Duodenal mucosa (tissue), 2 donors: ENCODE measurements at regions not wholly inside any gene's neighbourhood (a gene's known extent, or its start where the extent isn't known, plus 50 kb on each side); places are given as distances from the start of the nearest gene placed in this dataset.

Experiments
- H3K27ac ChIP-seq: one replicate; pipeline ENCODE4 v1.7.0; 2013; ENCODE audit warnings: low read depth, low read length
- H3K27me3 ChIP-seq, 2 donors: one replicate each; pipeline ENCODE4 v1.7.0; 2013; ENCODE audit warnings: low read length in 2 of 2, control low read depth in 1 of 2; ENCODE audit not compliant: insufficient read depth in 2 of 2, control insufficient read depth in 1 of 2
- H3K36me3 ChIP-seq, 2 donors: one replicate each; pipeline ENCODE4 v1.7.0; 2013; ENCODE audit warnings: low read length in 2 of 2, control low read depth in 1 of 2; ENCODE audit not compliant: insufficient read depth in 2 of 2, control insufficient read depth in 1 of 2
- H3K4me1 ChIP-seq, 2 donors: one replicate each; pipeline ENCODE4 v1.7.0; 2013; ENCODE audit warnings: low read length in 2 of 2, control low read depth in 1 of 2; ENCODE audit not compliant: insufficient read depth in 2 of 2, control insufficient read depth in 1 of 2
- H3K4me3 ChIP-seq, 2 donors: one replicate each; pipeline ENCODE4 v1.7.0; 2013; ENCODE audit warnings: low read length in 2 of 2, low read depth in 1 of 2
- H3K9ac ChIP-seq, 2 donors: one replicate each; pipeline ENCODE4 v1.7.0; 2013; ENCODE audit warnings: low read length in 2 of 2, low read depth in 1 of 2
- H3K9me3 ChIP-seq, 2 donors: one replicate each; pipeline ENCODE4 v1.7.0; 2013; ENCODE audit warnings: low read length in 2 of 2, control low read depth in 1 of 2; ENCODE audit not compliant: control insufficient read depth in 1 of 2

- no peak overlapping the region for H3K9ac ChIP-seq
- no peaks in the 10 kb centered on the region for H3K4me1 ChIP-seq
- no peaks in the 10 kb centered on the region for H3K27me3 ChIP-seq
- no peaks in the 10 kb centered on the region for H3K9me3 ChIP-seq
- no peaks in the 10 kb centered on the region for H3K36me3 ChIP-seq
- no peak overlapping the region for H3K27ac ChIP-seq
- no peak overlapping the region for H3K4me3 ChIP-seq
These were observed 82.8 kb upstream of the CCBE1 start for GRCh38 chr18:59779979-59780378.

- no peak overlapping the region for H3K9ac ChIP-seq
These were observed 81.2 kb upstream of the CCBE1 start for GRCh38 chr18:59778434-59778833.

DNA sequence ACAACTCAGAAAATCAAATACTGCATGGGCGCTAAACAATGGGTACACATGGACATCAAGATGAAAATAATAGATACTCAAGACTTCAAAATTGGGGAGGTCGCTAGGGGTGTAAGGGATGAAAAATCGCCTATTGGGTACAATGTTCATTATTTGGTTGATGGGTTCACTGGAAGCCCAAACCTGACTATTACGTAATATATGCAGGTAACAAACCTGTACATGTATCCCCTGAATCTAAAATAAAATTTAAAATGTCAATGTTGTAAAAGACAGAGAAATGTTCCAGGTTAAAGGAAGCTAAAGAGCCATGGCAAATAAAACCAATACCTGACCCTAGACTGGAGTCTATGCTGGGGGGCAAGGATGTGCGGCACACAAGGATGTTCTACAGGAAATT lies 80.4 kb upstream of the CCBE1 start:
- Histone ChIP-seq H3K4me1 (no peaks in the 10 kb centered on the region), H3K9ac (no peak overlapping the region), H3K9me3 (no peaks in the 10 kb centered on the region), H3K27ac (no peak overlapping the region), H3K27me3 (no peaks in the 10 kb centered on the region), H3K4me3 (no peak overlapping the region), H3K36me3 (no peaks in the 10 kb centered on the region)

More at GRCh38 chr18:59778434-59778833, 81.2 kb upstream of the CCBE1 start:
- no peak overlapping the region for H3K27ac ChIP-seq
- H3K9me3 ChIP-seq, result no peaks in the 10 kb centered on the region
- no peak overlapping the region for H3K4me3 ChIP-seq
- H3K27me3 ChIP-seq, result no peaks in the 10 kb centered on the region
- H3K36me3 ChIP-seq, result no peaks in the 10 kb centered on the region
- no peaks in the 10 kb centered on the region for H3K4me1 ChIP-seq

DNA sequence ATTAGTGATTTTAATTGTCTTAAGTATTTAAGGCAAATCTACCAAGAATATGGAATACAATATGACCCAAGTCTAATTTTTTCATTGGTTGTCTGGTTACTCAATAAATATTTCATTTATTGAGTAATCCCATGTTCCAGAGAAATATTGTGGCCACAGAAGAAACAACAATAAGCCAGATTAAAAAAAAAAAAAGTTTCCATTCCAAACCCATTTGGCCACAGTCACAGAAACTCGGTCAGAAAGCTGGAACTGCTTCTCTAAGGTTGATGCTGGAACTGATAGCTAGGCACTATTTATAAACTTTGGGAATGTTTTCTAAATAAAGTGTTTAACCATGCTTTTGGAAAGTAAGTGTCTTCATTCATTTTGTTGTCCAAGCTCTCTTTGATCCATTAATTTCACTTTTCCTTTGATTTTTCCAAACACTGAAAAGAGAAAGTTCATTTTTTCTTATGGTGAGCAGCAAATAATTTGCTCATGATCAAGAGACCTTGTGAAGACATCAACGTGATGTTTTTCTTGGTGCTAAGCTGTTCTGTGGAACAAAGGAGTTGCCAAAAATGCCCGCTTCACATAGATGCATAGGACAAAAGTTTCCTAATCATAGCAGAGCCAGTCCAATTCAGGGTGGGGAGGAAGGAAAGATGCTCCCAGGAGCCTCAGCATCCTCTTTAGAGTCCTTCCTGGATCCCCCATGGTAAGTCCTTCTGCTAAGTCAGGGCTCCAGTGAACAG lies 72.1 kb upstream of the CCBE1 start:
- Histone ChIP-seq H3K36me3 (no peaks in the 10 kb centered on the region), H3K9me3 (no peaks in the 10 kb centered on the region), H3K4me1 (no peaks in the 10 kb centered on the region), H3K27ac (no peak overlapping the region), H3K9ac (no peak overlapping the region), H3K4me3 (no peak overlapping the region), H3K27me3 (peaks cover 0 to 4% of the 10 kb centered on the region in 2 donors)

- Histone ChIP-seq H3K9me3 (no peaks in the 10 kb centered on the region), H3K27me3 (peaks cover 0 to 4% of the 10 kb centered on the region in 2 donors), H3K27ac (no peak overlapping the region), H3K9ac (no peak overlapping the region), H3K4me3 (no peak overlapping the region), H3K4me1 (no peaks in the 10 kb centered on the region), H3K36me3 (no peaks in the 10 kb centered on the region)
These were observed 71.2 kb upstream of the CCBE1 start for GRCh38 chr18:59768409-59768808.

GRCh38 chr18:59767732-59768131 lies 70.5 kb upstream of the CCBE1 start:
- no peak overlapping the region for H3K9ac ChIP-seq
- H3K27me3 ChIP-seq, result peaks cover 0 to 4% of the 10 kb centered on the region in 2 donors
- H3K27ac ChIP-seq, result no peak overlapping the region
- H3K9me3 ChIP-seq, result no peaks in the 10 kb centered on the region
- no peaks in the 10 kb centered on the region for H3K4me1 ChIP-seq
- H3K36me3 ChIP-seq, result no peaks in the 10 kb centered on the region
- no peak overlapping the region for H3K4me3 ChIP-seq

DNA sequence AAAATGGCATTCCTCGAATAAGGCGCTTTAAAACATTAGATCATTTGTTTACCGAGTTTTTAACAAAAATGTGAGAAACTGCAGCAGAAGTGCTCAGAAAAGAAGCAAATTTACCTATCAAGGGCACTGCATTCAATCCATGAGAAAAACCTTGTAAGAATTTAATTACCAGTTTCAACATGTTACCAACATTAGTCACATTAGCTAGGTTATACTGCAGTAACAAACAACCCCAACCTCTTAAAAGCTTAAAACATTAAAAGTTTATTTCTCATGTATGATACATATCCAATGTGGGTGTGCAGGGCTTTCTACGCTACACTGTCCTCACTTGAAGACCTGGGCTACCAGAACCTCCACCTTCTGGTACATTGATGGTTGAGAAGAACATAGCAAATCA lies 68.1 kb upstream of the CCBE1 start:
- H3K27ac ChIP-seq, result no peak overlapping the region
- no peaks in the 10 kb centered on the region for H3K4me1 ChIP-seq
- no peaks in the 10 kb centered on the region for H3K36me3 ChIP-seq
- no peak overlapping the region for H3K9ac ChIP-seq
- no peaks in the 10 kb centered on the region for H3K27me3 ChIP-seq
- H3K4me3 ChIP-seq, result no peak overlapping the region
- no peaks in the 10 kb centered on the region for H3K9me3 ChIP-seq

- Histone ChIP-seq H3K4me3 (no peak overlapping the region), H3K27ac (no peak overlapping the region), H3K27me3 (no peaks in the 10 kb centered on the region)
These were observed 67.1 kb upstream of the CCBE1 start for GRCh38 chr18:59764281-59764680.

DNA sequence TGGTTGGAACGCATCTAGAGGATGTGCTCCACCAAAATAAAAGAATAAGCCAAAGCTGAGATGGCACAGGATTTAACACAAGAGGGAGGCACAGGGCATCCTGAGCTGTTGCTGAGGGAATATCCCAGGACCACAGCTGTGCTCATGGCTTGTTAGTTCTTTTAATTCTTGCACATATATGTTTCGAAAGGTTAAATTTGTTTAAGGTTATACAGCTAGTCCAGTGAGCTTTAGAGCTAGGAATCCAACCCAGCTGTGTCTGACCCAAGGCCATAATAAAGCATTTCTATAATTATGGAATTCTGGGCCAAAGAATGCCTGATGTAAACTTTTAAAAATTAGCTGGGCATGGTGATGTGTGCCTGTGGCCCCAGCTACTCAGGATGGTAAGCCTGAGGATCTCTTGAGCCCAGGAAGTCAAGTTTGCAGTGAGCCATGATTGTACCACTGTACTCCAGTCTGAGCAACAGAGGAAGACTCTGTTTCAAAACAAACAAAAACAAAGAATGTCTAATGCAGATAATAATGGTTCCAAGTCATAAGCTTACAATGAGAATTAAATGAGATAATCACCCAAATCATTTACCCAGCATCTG lies 66.4 kb upstream of the CCBE1 start:
- no peaks in the 10 kb centered on the region for H3K9me3 ChIP-seq
- no peaks in the 10 kb centered on the region for H3K27me3 ChIP-seq
- H3K9ac ChIP-seq, result no peak overlapping the region
- no peak overlapping the region for H3K4me3 ChIP-seq
- no peaks in the 10 kb centered on the region for H3K36me3 ChIP-seq
- H3K4me1 ChIP-seq, result no peaks in the 10 kb centered on the region
- H3K27ac ChIP-seq, result no peak overlapping the region

More at GRCh38 chr18:59764281-59764680, 67.1 kb upstream of the CCBE1 start:
- Histone ChIP-seq H3K9me3 (no peaks in the 10 kb centered on the region), H3K4me1 (no peaks in the 10 kb centered on the region), H3K9ac (no peak overlapping the region), H3K36me3 (no peaks in the 10 kb centered on the region)

DNA sequence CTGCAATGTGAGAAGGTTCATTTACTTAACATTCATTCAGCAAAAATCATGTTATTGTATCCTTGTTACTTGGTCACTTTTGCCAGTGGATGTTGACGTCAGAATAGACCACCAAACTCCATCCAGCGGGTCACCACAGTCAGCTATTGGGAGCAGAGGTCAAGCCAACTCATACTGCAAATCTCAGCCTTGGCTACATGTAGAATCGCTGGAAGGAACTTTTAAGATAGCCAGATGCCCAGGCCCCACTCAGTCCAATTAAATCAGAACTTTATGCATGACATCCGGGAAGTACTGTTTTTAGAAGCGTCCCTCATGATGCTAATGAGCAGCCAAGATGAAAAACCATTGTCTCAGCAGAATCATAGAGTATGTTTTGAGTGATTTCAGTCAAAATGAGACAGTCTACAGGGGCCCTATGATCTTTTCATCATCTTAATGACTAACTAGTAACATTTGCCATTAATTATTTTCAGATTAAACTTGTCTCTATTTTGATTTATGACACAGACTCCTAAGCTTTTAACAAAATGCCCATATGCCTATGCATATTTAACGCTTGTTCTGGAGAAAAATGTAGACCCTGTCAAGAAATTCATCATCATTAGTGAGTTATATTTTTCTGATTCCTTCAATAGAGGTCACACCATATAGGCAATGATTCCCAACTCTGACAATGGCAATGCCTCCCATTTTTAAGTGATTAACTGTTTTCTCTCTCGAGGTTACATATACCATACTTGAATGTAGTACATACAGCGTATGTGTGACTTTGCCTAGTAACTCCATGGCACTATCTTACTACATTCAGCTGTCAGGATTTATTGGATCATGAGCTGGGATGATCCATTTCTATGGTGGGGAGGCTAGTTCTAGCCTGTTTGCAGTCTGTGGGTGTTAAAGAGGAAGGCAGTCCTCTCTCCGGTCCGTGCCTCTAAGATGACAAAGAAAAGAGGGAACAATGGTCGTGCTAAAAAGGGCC lies 63.7 kb upstream of the CCBE1 start:
- no peaks in the 10 kb centered on the region for H3K9me3 ChIP-seq
- H3K27me3 ChIP-seq, result no peaks in the 10 kb centered on the region
- no peak overlapping the region for H3K9ac ChIP-seq
- no peak overlapping the region for H3K4me3 ChIP-seq
- no peak overlapping the region for H3K27ac ChIP-seq
- no peaks in the 10 kb centered on the region for H3K36me3 ChIP-seq
- H3K4me1 ChIP-seq, result no peaks in the 10 kb centered on the region
